ENCODE measurements at regions not wholly inside any gene's neighbourhood (a gene's known extent, or its start where the extent isn't known, plus 50 kb on each side); places are given as distances from the start of the nearest gene placed in this dataset.
A peak's percentile ranks its signal among the peaks of the same experiment; 100 is the strongest.
"Not testable (repeated sequence)": the region's sequence is repeated elsewhere in the genome, so short reads cannot be mapped to it uniquely, and the experiment has no call there.

DNA sequence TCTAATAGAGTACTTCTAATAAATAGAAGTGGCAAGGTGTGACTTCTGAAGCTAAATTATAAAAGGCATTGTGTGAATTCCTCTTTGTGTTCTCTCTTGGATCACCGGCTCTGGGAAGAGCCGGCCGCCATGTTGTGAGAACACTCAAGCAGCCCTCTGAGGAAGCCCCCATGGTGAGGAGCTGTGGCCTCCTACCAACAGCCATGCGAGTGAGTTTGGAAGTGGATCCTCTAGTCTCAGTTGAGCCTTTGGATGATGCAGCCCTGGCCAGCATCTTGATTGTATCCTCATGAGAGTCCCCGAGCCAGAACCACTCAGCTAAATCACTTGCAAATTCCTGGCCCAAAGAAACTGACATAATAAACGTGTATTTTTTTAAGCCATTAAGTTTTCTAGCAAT lies 94.5 kb upstream of the CARD11 start:
- DNase-seq (ENCODE audit: low read depth) = no peak

DNA sequence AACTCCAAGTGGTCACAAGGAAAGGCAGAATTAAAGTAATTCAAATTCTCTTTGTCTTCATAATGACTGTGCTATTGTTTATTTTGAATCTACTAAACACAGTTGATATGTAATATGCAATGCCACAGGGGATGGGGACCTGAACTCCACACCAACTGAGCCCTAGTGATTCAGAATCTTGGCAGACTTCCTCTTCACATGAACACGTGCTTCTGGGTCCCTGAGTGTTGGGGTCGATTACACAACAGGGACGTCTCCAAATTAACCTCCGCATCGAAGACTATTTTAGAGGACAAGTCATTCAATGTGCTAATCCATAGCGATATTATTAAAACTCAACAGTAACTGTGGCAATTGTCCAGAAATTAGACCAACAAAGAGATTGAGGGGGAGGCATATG lies 95.3 kb upstream of the CARD11 start:
- DNase-seq (ENCODE audit: low read depth) = peak; percentile 5

DNA sequence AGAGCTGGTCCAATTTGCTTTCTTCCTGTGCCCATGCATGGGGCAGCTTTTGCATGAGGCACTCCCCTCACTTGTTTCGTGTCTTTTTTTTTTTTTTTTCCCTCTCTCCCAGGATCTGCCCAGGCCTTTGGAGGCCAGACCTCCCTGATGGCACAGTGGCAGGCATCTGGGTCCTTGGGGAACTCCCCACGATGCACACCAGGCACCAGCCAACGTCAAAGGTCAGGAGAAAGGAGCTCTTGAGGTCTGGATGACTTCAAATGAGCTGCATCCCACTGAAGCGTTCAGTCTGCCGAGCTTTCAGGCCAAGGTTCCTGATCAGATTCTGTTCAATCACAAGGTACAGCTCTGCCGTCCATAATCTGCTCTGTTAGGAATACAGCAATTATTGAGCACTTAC lies 97.2 kb upstream of the CARD11 start:
- DNase-seq (ENCODE audit: low read depth) = no peak

DNA sequence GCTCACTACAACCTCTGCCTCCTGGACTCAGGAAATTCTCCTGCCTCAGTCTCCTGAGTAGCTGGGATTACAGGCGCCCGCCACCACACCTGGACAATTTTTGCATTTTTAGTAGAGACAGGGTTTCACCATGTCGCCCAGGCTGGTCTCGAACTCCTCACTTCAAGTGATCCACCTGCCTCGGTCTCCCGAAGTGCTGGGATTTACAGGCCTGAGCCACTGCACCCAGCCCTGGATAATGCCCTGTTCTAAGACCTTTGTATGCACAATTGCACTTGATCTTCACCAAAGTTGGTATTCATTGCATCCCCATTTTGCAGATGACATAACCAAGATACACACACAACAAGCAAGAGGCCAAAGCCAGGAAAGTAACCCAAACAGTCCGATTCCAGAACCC lies 97.7 kb upstream of the CARD11 start:
- no peak for DNase-seq (ENCODE audit: low read depth)

DNA sequence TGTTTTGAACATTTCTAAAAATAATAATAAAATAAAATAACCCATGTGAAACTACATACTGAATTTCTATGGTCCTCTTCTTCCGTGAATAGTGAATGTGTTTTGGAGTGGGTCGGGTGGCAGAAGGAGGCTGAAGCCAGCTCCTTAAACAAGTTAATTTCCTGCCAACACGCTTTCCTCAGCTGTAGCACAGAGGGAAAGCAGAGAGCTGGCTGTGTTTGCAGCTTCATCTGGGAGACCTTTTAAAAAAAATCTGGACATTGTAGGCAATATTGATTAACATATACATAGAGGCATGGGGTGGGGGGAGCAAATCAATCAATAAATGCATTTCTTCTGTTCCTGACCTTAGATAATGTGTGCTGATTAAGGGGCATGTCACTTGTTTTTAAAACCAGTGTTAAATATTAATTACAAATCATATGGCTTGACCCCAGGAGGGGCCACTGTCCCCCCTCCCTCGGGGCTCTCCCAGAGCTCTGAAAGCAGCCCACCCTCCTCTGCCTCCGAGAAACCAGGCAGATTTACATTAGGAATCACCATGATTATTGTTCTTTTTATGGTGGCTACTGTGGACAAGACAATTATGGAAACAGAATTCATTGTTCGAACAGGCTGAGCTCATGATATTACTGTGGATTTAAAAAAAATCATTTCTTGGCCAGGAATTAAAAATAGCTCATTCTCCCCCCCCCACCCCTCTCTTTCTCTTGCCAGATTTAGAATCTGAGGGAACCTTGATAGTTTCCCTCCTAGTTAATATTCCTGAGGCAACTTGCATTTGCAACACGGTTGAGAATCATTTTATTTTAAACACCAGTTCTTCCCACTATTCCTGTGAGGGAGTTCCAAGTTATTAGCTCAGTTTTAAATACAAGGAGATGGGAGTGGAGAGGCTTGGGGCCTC lies 100.5 kb upstream of the CARD11 start:
- no peak for DNase-seq (ENCODE audit: low read depth)

DNA sequence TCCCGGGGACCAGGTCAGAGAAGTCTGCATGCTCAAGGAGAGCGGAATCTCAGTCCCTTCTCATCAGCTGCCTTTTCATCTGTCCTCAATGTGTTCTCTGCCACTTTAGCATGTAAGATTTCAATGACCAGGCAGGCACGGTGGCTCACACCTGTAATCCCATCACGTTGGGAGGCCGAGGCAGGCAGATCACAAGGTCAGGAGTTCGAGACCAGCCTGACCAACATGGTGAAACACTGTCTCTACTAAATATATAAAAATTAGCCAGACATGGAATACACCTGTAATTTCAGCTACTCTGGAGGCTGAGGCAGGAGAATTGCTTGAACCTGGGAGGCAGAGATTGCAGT lies 101.1 kb upstream of the CARD11 start:
- DNase-seq (ENCODE audit: low read depth) = not testable (repeated sequence)

DNA sequence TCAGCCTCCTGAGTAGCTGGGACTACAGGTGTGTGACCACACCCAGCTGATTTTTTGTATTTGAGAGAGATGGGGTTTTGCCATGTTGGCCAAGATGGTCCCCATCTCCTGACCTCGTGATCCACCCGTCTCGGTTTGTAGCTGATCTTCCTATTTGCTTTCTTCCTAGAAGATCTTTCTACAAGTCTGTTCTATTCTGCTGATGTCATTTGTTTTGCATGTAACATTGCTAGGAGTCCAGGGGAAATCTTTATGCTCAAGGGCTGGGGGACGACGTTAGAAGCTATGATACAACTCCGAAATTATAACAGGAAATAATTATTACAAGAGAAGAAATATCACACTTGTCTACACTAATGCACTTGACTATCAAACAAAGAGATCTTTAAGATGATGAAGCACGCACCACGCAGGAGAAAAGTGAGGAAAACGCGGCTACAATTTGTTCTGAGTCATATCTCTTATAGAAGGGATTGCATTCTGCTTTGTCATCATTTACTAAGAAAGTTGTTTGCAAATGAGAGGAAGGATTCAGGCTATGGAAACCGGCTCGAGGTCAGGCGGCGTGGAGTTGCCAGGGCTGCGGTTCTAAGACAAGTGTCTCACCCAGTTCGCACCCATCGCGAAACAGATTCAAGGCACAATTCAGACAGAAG lies 103.0 kb upstream of the CARD11 start:
- no peak for DNase-seq (ENCODE audit: low read depth)

DNA sequence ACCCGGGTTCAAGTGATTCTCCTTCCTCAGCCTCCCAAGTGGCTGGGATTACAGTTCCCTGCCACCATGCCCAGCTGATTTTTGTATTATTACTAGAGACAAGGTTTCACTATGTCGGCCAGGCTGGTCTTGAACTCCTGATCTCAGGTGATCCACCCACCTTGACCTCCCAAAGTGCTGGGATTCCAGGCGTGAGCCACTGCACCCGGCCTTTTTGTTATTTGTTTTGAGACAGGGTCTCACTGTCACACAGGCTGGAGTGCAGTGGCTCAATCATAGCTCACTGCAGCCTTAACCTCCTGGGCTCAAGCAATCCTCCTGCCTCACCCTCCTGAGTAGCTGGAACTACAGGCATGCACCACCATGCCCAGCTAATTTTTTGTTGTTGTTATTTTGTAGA lies 104.8 kb upstream of the CARD11 start:
- not testable (repeated sequence) for DNase-seq (ENCODE audit: low read depth)

DNA sequence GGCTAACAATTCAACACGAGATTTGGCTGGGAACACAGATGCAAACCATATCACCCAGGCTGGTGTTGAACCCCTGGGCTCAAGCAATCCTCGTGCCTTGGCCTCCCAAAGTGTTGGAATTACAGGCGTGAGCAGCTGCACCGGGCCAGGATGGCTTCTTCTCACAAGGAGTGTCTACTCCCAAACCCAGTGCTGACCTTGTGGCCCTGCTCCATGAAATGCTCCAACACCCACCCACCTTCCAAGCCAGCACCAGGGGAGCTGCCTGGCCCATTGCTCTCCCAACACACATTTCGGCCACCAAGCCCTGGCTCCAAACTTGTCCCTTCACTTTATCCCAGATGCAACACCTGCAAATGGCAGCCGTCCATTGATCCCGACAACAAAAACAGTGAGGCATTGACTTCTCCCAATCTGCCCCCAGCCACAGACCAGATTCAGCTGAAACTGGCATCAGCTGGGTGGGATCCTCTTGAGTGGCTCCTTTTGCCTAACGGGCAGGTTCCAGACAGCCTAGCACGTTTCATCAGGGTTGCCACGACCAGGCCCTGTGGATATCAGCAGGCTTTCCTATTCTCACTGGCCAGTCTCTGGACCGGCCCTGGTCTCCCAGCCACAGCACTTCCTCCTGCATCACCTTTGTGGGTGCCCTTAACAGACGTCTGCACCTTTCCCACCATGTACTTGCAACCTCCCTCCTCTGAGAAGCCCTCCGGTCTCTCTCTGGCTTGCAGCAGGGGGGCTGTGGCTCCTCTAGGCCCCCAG lies 105.7 kb upstream of the CARD11 start:
- no peak for DNase-seq (ENCODE audit: low read depth)

DNA sequence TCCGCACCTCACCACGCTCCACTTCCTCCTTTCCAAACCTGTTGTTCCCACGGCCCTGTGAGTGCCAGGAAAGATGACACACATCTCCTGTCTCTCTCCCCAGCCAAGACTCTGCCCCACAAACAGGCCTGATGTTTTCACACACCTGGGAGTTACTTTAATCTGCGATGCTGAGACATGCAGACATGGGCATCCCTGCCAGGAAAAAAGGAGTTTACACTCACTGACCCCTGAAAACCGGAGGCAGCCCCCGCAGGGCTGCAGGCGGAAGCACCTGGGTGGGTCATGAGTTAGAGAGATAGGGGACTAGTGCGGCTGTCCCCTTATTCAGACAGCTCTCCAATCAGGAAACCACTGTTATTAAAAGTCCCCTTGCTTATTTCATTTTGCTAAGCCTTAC lies 106.4 kb upstream of the CARD11 start:
- no peak for DNase-seq (ENCODE audit: low read depth)

DNA sequence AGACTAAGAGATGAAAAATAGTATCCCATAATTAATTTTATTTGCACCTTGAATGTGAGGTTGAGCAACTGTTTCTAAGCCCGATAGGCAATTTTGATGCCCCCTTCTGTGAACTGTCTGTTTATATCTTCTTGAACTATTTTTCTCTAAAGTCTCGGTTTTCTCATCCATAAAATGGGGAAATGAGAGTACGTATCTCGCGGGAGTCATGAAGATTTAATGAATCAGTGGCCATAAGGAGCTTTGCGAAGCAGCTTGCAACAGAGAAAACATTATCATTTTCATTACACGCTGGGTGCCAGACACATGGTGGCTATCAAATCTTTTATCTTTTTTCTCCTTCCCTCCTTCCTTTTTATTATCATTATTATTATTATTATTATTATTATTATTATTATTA lies 108.1 kb upstream of the CARD11 start:
- DNase-seq (ENCODE audit: low read depth) = no peak

DNA sequence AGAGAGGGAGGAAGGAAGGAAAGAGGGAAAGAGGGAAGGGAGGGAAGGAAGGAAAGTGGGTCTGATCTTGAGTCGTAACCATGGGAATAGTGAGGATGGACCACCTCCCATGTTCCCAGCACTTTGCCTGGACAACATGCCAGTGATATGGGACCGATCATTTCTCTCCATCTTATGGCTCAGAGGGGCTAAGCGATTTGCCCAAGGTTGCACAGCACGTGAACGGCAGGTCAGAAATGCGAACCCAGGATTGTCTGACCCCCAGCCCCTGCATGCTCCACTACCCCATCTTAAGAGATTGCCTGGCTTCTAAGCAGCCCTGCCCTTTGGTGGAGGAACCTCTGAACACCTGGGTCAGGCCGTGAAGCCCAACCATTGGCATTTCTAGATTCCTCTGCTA lies 109.0 kb upstream of the CARD11 start:
- DNase-seq (ENCODE audit: low read depth) = no peak

DNA sequence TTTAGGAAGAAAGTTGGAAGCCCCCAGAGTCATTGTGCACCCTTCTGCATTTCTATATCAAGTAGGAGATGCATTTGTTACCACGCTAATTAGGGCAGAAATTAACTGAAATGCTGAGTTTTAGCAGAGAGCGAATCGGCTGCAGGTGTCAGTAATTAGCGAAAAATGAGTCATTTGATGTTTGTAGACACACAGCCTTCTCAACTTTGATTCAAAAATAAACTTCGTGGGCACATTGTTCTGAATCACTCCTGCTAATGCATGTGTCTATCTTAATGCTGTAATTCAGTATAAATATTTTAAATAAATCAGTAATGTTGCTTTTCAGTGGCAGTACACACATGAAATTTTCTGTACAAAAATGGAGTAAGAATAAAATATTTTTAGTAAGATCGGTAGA lies 109.5 kb upstream of the CARD11 start:
- no peak for DNase-seq (ENCODE audit: low read depth)

DNA sequence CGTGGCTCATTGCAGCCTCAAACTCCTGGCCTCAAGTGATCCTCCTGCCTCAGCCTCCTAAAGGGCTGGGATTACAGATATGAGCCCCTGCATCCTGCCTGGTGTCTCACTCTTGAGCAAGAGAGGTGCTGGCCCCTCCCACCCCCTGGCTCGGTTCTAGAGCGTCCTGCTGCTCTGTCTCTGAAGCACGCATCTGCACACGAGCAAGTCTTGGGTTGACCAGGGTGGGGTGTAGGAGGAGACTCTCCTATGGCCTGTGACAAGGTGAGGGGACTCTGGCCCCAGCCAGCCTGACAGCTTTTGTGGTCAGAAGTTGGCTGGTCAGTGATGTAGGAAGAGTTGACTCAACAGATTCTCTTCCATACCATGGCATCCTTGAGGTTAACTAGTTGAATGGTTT lies 110.7 kb upstream of the CARD11 start:
- DNase-seq (ENCODE audit: low read depth) = no peak

DNA sequence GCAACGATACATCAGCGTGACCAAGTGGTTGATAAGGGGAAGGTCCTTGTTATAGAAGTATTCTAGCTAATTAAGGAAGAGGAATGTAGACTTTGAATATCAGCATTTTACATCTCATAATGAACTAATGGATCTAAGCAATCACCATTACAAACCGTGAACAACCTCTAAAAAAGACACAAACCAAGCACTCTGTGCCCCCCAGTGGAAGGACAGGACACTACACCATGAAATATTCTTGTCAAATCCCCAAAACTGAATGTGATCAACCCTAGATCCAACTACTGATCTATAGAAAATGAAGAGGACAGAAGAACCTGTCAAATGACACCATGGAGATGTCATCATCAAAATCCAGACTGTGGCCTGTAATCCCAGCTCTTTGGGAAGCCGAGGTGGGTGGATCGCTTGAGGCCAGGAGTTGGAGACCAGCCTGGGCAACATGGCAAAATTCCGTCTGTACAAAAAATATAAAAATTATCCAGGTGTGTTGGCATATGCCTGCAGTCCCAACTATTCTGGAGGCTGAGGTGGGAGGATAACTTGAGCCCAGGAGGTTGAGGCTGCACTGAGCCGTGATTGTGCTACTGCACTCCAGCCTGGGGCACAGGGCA lies 111.3 kb upstream of the CARD11 start:
- DNase-seq (ENCODE audit: low read depth) = peak; percentile 14

DNA sequence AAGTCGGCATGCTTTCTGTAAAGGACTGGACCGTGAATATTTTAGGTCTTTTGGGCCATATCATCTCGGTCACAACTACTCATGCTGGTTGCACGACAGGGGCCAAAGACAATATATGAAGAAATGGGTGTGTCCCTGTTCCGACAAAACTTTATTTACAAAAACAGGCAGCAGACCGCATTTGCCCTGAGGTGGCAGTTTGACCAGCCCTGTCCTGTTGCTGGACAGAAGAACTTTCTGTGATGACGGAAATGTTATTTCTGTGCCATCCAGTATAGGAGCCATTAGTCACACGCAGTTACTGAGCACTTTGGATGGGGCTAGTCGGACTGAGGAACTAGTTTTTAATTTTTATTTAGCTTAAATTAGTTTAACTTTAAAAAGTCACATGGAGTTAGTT lies 112.8 kb upstream of the CARD11 start:
- DNase-seq (ENCODE audit: low read depth) = no peak

DNA sequence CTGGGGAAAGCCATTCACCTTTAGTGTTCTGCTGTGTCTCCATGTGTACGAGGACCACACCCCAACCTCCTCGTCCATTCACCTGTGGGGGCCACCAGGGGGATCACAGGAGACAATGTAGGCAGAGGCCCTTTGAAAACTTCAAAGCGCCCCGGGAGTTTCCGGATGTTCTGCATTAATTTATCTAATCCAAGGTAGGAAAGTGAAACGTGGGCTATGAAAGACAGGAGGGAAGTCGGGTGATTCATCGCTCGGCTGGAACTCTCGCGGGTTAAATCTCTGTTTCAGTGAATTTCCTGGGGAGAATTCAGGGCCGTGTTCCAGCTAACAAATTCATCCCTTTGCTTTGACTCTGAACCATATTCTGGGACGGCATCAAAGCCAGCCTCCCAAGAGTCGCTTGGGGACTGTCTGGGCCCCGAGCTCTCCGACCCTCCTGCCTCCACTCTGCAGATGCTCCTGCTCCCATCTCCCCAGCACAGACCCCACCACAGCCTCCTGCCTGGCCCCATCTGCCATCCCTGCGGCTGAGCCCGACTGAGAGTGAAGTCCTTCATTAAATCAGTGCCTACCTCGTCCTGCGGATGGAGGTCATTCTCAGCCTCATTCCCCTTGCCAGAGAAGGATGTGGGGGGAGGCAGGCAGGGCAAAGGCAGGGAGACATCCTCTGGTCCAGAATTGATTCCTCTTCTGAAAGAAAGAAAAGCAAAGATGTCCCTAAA lies 114.1 kb upstream of the CARD11 start:
- DNase-seq (ENCODE audit: low read depth) = no peak

DNA sequence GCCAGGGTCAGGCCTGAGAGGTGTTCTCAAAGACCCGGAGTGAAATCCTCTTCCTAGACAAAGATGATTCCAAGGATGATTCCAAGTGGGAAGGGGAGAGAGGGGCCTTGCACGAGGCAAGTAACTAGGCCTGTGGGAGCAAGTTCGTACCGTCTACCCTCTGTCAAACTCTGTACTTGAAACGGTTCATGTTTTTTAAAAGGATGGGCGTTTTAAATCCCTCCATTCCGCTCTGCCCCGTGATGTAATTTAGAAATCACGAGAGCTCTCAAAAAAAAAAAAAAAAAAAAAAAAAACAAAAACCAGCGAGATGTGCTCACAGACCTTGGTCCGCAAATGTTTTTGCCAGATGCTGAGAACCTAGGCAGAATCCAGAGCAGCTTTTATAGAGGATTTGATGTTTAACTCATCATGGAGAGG lies 114.7 kb upstream of the CARD11 start:
- no peak for DNase-seq (ENCODE audit: low read depth)

DNA sequence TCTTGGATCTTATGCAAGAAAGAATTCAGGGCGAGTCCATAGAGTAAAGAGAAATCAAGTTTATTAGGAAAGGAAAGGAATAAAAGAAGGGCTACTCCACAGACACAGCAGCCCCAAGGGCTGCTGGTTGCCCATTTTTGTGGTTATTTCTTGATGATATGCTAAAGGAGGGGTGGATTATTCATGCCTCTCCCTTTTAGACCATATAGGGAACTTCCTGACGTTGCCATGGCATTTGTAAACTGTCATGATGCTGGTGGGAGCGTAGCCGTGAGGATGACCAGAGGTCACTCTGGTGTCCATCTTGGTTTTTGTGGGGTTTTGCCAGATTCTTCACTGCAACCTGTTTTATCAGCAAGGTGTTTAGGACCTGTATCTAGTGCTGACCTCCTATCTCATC lies 115.4 kb upstream of the CARD11 start:
- DNase-seq (ENCODE audit: low read depth) = no peak

DNA sequence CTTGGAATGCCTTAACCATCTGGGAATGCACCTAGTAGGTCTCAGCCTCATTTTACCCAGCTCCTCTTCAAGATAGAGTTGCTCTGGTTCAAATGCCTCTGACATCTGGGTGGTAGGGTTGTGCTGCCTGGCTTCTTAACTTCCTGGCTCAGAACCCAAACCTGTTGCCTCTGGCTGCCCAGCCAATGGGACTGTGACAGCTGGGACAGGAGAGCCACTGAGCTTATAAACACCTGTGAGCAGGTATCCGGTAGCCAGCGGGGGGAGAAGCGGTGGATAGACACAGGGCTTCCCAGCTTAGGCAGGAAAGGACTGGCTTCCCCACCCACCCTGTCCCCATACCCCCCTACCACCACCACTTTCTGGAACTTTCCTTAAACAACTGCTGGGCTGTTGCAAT lies 115.8 kb upstream of the CARD11 start:
- no peak for DNase-seq (ENCODE audit: low read depth)

DNA sequence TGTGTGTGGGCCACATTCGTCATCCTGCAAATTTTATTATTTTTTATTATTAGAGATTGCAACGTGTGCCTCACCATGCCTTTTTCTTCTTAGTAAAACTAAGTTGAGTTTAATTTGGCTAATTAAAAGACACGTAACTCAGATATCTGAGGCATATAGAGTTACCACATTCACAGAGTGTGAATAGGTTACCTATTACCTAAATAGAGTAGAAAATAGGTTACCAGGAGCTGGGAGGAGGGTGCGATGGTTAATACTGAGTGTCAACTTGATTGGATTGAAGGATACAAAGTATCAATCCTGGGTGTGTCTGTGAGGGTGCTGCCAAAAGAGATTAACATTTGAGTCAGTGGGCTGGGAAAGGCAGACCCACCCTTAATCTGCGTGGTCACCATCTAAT lies 116.3 kb upstream of the CARD11 start:
- not testable (repeated sequence) for DNase-seq (ENCODE audit: low read depth)

DNA sequence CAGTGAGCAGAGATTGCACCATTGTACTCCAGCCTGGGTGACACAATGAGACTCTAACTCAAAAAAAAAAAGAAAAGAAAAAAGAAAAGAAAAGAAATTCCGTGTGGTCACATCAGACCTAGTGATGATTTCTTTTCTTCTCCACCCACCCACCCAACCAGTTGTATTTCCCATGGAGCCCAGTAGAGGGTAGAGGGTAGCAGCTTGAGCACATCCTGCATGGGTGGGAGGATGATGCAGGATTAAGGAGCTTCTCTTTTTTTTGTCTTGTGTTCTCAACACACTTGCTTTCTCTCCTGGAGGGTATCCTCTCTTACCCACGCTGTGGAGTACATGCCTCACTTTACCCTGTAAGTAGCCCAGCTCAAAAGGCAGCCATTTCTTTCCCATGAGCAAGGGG lies 118.6 kb upstream of the CARD11 start:
- no peak for DNase-seq (ENCODE audit: low read depth)
